HL-60 (cell line): ENCODE measurements at regions not wholly inside any gene's neighbourhood (a gene's known extent, or its start where the extent isn't known, plus 50 kb on each side); places are given as distances from the start of the nearest gene placed in this dataset.

Source experiments
- CTCF ChIP-seq: IDR thresholded peaks from one replicate; pipeline ENCODE4 v1.5.1; 2011; ENCODE audit warnings: low read length, control low read depth, inconsistent platforms; ENCODE audit not compliant: insufficient read depth
- GABPA ChIP-seq: IDR thresholded peaks from 2 replicates; pipeline ENCODE4 v1.6.1; 2012; ENCODE audit warnings: low read depth
- POLR2AphosphoS5 ChIP-seq: IDR thresholded peaks from 2 replicates; pipeline ENCODE4 v1.6.1; 2012; ENCODE audit warnings: low read depth
- REST ChIP-seq: IDR thresholded peaks from 2 replicates; pipeline ENCODE4 v1.6.1; 2012; ENCODE audit warnings: low read depth; ENCODE audit not compliant: insufficient replicate concordance

- TF ChIP-seq CTCF (no peak), REST (no peak), POLR2AphosphoS5 (no peak), GABPA (no peak)
Observed at GRCh38 chr5:110963495-110963894, 108.0 kb upstream of the TSLP start.
